H1 (cell line): ENCODE measurements at regions not wholly inside any gene's neighbourhood (a gene's known extent, or its start where the extent isn't known, plus 50 kb on each side); places are given as distances from the start of the nearest gene placed in this dataset.

Source experiments
- CTCF ChIA-PET: fragments of 300-600 bp; sonication (Branson Sonifier 250); formaldehyde crosslinking; loops from one replicate; lab custom pipeline; 2021; ENCODE audit not compliant: partially characterized antibody; lab: Charles Lee
- POLR2A ChIA-PET: fragments of 300-600 bp; sonication (Branson Sonifier 250); formaldehyde crosslinking; loops from one replicate; lab custom pipeline; 2021; ENCODE audit warnings: inconsistent platforms; ENCODE audit not compliant: partially characterized antibody; lab: Charles Lee
- DNase-seq, 2 experiments: peaks; one replicate each; pipeline versions ENCODE4 v3.0.0 to v3.0.0-alpha.2; 2010 to 2022; ENCODE audit warnings: low spot score in 2 of 2, low read depth in 1 of 2, mixed read lengths in 1 of 2
- FAIRE-seq: peaks from 2 replicates; lab custom pipeline; 2011; peaks lifted over from hg19 to GRCh38; lab: Jason Lieb, UNC
- H2AFZ ChIP-seq: 2 replicates; pipeline ENCODE4 v1.8.1; 2012; ENCODE audit warnings: low read length, inconsistent platforms
- H2AK5ac ChIP-seq: 2 replicates; pipeline ENCODE4 v1.6.1; 2013; ENCODE audit warnings: low read depth, low read length
- H2BK120ac ChIP-seq: replicated peaks from 2 replicates; pipeline ENCODE3; 2013; ENCODE audit warnings: low read depth, low read length, inconsistent platforms
- H2BK12ac ChIP-seq: 2 replicates; pipeline ENCODE4 v1.6.1; 2013; ENCODE audit warnings: low read depth, low read length
- H2BK15ac ChIP-seq: 2 replicates; pipeline ENCODE4 v1.6.1; 2013; ENCODE audit warnings: low read length
- H2BK20ac ChIP-seq: 2 replicates; pipeline ENCODE4 v1.6.1; 2013; ENCODE audit warnings: low read length
- H2BK5ac ChIP-seq: 2 replicates; pipeline ENCODE4 v1.6.1; 2013; ENCODE audit warnings: low read depth, low read length
- H3K14ac ChIP-seq: 2 replicates; pipeline ENCODE4 v1.6.1; 2013; ENCODE audit warnings: inconsistent platforms; ENCODE audit not compliant: insufficient read length
- H3K18ac ChIP-seq: 2 replicates; pipeline ENCODE4 v1.6.1; 2013; ENCODE audit warnings: low read length; ENCODE audit errors: extremely low read depth
- H3K23ac ChIP-seq: 2 replicates; pipeline ENCODE4 v1.6.1; 2013; ENCODE audit warnings: inconsistent platforms; ENCODE audit not compliant: insufficient read length
- H3K23me2 ChIP-seq: 2 replicates; pipeline ENCODE4 v1.6.1; 2013; ENCODE audit warnings: low read depth, low read length
- H3K27ac ChIP-seq: 2 replicates; pipeline ENCODE4 v1.6.1; 2011; ENCODE audit warnings: low read depth, low read length, inconsistent platforms
- H3K27me3 ChIP-seq, 4 experiments: replicated peaks in 1 of 4; 1 replicate in 1 of 4; 2 replicates in 3 of 4; pipeline versions ENCODE4 v1.6.1 to v1.8.1; 2011 to 2013; ENCODE audit warnings: low read length in 3 of 4, mild to moderate bottlenecking in 3 of 4, inconsistent platforms in 2 of 4, mixed read lengths in 2 of 4, moderate library complexity in 1 of 4; ENCODE audit not compliant: control insufficient read depth in 3 of 4, insufficient read depth in 3 of 4; ENCODE audit errors: extremely low read depth in 1 of 4
- H3K36me3 ChIP-seq, 4 experiments: 2 replicates each; pipeline versions ENCODE4 v1.6.1 to v1.8.1; 2011 to 2013; ENCODE audit warnings: mild to moderate bottlenecking in 4 of 4, low read length in 3 of 4, moderate library complexity in 2 of 4, control low read depth in 1 of 4, inconsistent platforms in 1 of 4; ENCODE audit not compliant: insufficient read depth in 4 of 4, control insufficient read depth in 2 of 4
- H3K4ac ChIP-seq: replicated peaks from 2 replicates; pipeline ENCODE3; 2013; ENCODE audit warnings: low read length, low read depth, mixed read lengths, inconsistent platforms; ENCODE audit not compliant: insufficient read length
- H3K4me1 ChIP-seq, 4 experiments: replicated peaks in 1 of 4; 1 replicate in 1 of 4; 2 replicates in 3 of 4; pipeline versions ENCODE4 v1.6.1 to v1.8.1; 2011 to 2013; ENCODE audit warnings: low read length in 3 of 4, inconsistent platforms in 2 of 4, mixed read lengths in 1 of 4; ENCODE audit not compliant: insufficient read depth in 4 of 4, control insufficient read depth in 3 of 4
- H3K4me2 ChIP-seq, 2 experiments: 2 replicates each; pipeline versions ENCODE4 v1.6.1 to v1.8.1; 2011 to 2013; ENCODE audit warnings: low read depth in 2 of 2, low read length in 2 of 2, control low read depth in 1 of 2, inconsistent platforms in 1 of 2, mild to moderate bottlenecking in 1 of 2; ENCODE audit not compliant: insufficient read depth in 1 of 2
- H3K4me3 ChIP-seq, 4 experiments: fragments of 200-600, 300-600 bp in 1 of 4; sonication (generic), shearing (Covaris generic), sonication (Bioruptor Twin) in 1 of 4; 2 replicates each; pipeline versions ENCODE4 v1.5.1 to v1.8.1; 2011 to 2016; ENCODE audit warnings: low read length in 4 of 4, low read depth in 3 of 4, control low read depth in 2 of 4, inconsistent platforms in 2 of 4, mild to moderate bottlenecking in 2 of 4, mixed read lengths in 1 of 4, moderate library complexity in 1 of 4; ENCODE audit not compliant: insufficient read depth in 2 of 4; ENCODE audit errors: extremely low read depth in 1 of 4
- H3K56ac ChIP-seq: replicated peaks from 2 replicates; pipeline ENCODE3; 2013; ENCODE audit warnings: low read depth, mild to moderate bottlenecking, mixed read lengths, low read length, inconsistent platforms; ENCODE audit not compliant: insufficient read length
- H3K79me1 ChIP-seq: 2 replicates; pipeline ENCODE4 v1.6.1; 2013; ENCODE audit warnings: low read depth, low read length, control low read depth
- H3K79me2 ChIP-seq, 2 experiments: 2 replicates each; pipeline versions ENCODE4 v1.6.1 to v1.8.1; 2012 to 2013; ENCODE audit warnings: low read length in 2 of 2, mild to moderate bottlenecking in 2 of 2, inconsistent platforms in 1 of 2; ENCODE audit not compliant: insufficient read depth in 2 of 2, control insufficient read depth in 1 of 2
- H3K9ac ChIP-seq, 4 experiments: replicated peaks in 1 of 4; 1 replicate in 1 of 4; 2 replicates in 3 of 4; pipeline versions ENCODE4 v1.6.1 to v1.8.1; 2011 to 2013; ENCODE audit warnings: low read depth in 3 of 4, low read length in 3 of 4, control low read depth in 2 of 4, mild to moderate bottlenecking in 2 of 4, moderate library complexity in 2 of 4, inconsistent platforms in 1 of 4; ENCODE audit errors: extremely low read depth in 1 of 4
- H3K9me3 ChIP-seq, 2 experiments: 2 replicates each; pipeline versions ENCODE4 v1.6.1 to v1.8.1; 2012 to 2013; ENCODE audit warnings: mild to moderate bottlenecking in 2 of 2, moderate library complexity in 2 of 2, control low read depth in 1 of 2, inconsistent platforms in 1 of 2, low read depth in 1 of 2, low read length in 1 of 2, mixed read lengths in 1 of 2; ENCODE audit not compliant: insufficient read depth in 2 of 2
- H4K20me1 ChIP-seq, 2 experiments: replicated peaks in 1 of 2; 2 replicates each; pipeline versions ENCODE3 to v1.8.1; 2011 to 2013; ENCODE audit warnings: inconsistent platforms in 2 of 2, low read length in 2 of 2, mild to moderate bottlenecking in 1 of 2; ENCODE audit not compliant: insufficient read depth in 2 of 2, control insufficient read depth in 1 of 2
- H4K5ac ChIP-seq: 2 replicates; pipeline ENCODE4 v1.6.1; 2013; ENCODE audit warnings: low read length, low read depth, mixed read lengths, inconsistent platforms; ENCODE audit not compliant: insufficient read length
- H4K8ac ChIP-seq: 2 replicates; pipeline ENCODE4 v1.8.0; 2013; ENCODE audit warnings: mild to moderate bottlenecking, moderate library complexity, low read length, inconsistent platforms; ENCODE audit not compliant: insufficient read depth; ENCODE audit errors: extremely low read depth
- H4K91ac ChIP-seq: replicated peaks from 2 replicates; pipeline ENCODE3; 2013; ENCODE audit warnings: low read length, mixed read lengths, inconsistent platforms; ENCODE audit not compliant: insufficient read length
- BACH1 ChIP-seq: IDR thresholded peaks from 2 replicates; pipeline ENCODE4 v1.6.1; 2012; ENCODE audit warnings: low read length, improper control_type of control experiment
- FOSL1 ChIP-seq: IDR thresholded peaks from 2 replicates; pipeline ENCODE4 v1.6.1; 2011; ENCODE audit warnings: mild to moderate bottlenecking, low read depth, low read length, moderate library complexity; ENCODE audit not compliant: insufficient read depth
- MAFK ChIP-seq: IDR thresholded peaks from 2 replicates; pipeline ENCODE4 v1.6.1; 2012; ENCODE audit warnings: low read depth, mild to moderate bottlenecking, improper control_type of control experiment, low read length
- WGBS, 2 experiments: shearing (Covaris generic) in 1 of 2; methylation state at CpG; one replicate each; pipeline versions ENCODE4 v1.1.6 to v1.1.7; 2013 to 2015; ENCODE audit warnings: low lambda C conversion rate in 2 of 2, mixed read lengths in 2 of 2, inconsistent platforms in 1 of 2, low coverage in 1 of 2, missing lambda C conversion rate in 1 of 2; ENCODE audit not compliant: insufficient replicate concordance in 2 of 2, insufficient coverage in 1 of 2, insufficient read length in 1 of 2; ENCODE audit errors: extremely low coverage in 1 of 2, missing lambda C conversion rate in 1 of 2; 5-methylcytosine and 5-hydroxymethylcytosine counted together

- Histone ChIP-seq H3K79me2 (no peaks in the 10 kb centered on the region), H3K23ac (no peak overlapping the region), H3K23me2 (peaks cover 6% of the 10 kb centered on the region), H2BK20ac (peak overlapping the region; percentile 66; the same call in 1 of the 2 replicates), H3K36me3 (no peaks in the 10 kb centered on the region), H3K9ac (no peak overlapping the region; a peak in 1 of 7 replicates), H2AFZ (no peak overlapping the region), H3K27me3 (peaks cover 0 to 9% (median 1%) of the 10 kb centered on the region in 4 experiments; a peak in 3 of 7 replicates), H3K9me3 (no peaks in the 10 kb centered on the region; a peak in 1 of 4 replicates), H2BK12ac (no peak overlapping the region; the same call in none of the 2 replicates), H3K27ac (no peak overlapping the region), H3K4ac (no peak overlapping the region), H3K4me3 (peak overlapping the region in 2 of 4 experiments; percentile 41 to 63; a peak in 1 of 8 replicates), H2AK5ac (0 out of 2 replicates have a peak overlapping the region, but pooled peaks have one; percentile 1), H4K8ac (no peak overlapping the region), H3K56ac (no peak overlapping the region), H2BK5ac (peak overlapping the region; percentile 77; the same call in 1 of the 2 replicates), H4K20me1 (no peaks in the 10 kb centered on the region), H2BK15ac (no peak overlapping the region; the same call in 1 of the 2 replicates), H3K14ac (no peak overlapping the region), H2BK120ac (peak overlapping the region; percentile 2), H4K5ac (no peak overlapping the region), H3K18ac (peak overlapping the region; percentile 80), H3K4me2 (peak overlapping the region; percentile 15 to 89; a peak in 3 of 4 replicates), H3K79me1 (no peaks in the 10 kb centered on the region), H4K91ac (peak overlapping the region; percentile 12), H3K4me1 (peaks cover 4 to 25% (median 17%) of the 10 kb centered on the region in 4 experiments)
- DNase-seq (no peak), FAIRE-seq (no peak)
- ChIA-PET CTCF (interaction anchor here (0.8 to 2.3 kb wide), 6 partner anchors 9 to 150 kb away, joined by 3 to 5 read pairs (median 3); no protein-coding TSS in a partner anchor), POLR2A (interaction anchor here (0.9 to 1.5 kb wide), 5 partner anchors 10 to 103 kb away, joined by 3 to 4 read pairs (median 3); no protein-coding TSS in a partner anchor)
- TF ChIP-seq BACH1 (peak; percentile 58), MAFK (0 out of 2 replicates have a peak, but pooled peaks have one; percentile 15), FOSL1 (no peak)
- 51% methylated on average over 16 of the region's 16 CpGs; no CpG with 5 or more reads in 1 of the 2 experiments for WGBS, 2 experiments
Measured at GRCh38 chr12:113612076-113612728, 140.5 kb upstream of the LHX5 start.
